ENCODE measurements at regions not wholly inside any gene's neighbourhood (a gene's known extent, or its start where the extent isn't known, plus 50 kb on each side); places are given as distances from the start of the nearest gene placed in this dataset.

DNA sequence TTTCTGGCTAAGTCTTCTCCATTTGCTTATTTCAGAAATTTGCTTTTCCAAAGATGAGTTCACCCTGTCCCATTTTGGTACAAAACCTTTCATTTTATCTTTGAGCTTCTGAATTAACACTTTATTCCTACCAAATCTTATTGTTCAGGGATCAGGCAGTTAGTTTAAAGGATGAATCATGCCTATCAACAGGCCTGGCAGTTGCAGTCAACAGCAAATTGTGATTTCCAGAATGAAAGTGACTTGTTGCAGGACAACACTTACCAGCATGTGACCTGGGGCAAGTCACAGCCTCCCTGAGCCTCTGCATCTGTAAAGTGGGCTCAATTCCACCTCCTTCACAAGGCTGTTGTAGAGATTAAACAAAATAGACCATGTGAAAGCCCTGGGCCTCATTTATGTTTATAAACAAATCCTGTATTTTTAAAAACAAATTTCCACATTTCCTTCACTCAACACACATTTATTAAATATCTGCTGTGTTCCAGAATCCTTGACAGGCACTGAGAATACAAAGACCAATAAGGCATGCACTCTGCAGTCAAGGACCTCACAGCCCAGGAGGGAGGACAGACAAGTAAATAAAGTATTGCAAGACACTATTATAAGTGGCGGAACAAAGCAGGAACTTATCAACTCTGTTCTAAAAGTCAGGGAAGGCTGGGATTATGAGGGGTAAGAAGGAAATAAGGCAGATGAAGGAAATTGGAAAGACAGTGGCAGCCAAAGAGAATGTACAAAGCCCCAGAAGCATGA, 359.1 kb upstream of the IL12A start:
- no peak for ATAC-seq

DNA sequence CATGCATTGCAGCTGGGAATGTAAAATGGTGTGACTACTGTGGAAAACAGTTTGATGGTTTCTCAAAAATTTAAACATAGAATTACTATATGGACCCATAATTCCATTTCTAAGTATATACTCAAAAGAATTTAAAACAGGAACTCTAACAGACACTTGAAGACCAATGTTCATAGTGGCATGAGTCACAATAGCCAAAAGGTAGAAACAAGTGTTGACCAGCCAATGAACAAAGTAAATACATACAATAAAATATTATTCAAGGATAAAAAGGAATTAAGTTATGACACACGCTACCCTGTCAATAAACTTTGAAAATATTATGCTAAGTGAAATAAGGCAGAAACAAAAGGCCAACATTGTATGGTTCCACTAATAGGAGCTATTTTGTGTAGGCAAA, 357.4 kb upstream of the IL12A start:
- no peak for ATAC-seq

DNA sequence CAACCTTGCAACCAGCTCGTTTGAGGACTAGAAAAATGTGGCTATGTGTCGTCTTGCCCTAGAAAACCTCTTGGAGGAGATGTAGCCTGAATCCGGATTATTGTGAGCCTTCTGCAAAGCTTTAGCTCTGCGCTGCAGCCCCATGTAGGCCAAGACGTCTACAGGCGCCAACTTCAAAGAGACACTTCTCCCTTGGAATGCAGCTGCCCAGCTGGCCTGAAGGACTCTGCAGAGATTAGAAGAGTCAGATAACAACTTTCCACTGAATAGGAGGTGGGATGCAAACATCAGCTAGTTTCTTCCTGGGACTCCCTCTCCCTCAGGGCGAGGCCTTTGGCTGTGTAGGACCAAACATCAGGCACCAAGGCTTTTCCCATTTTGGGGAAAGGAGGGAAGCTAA, 356.5 kb upstream of the IL12A start:
- ATAC-seq = no peak

DNA sequence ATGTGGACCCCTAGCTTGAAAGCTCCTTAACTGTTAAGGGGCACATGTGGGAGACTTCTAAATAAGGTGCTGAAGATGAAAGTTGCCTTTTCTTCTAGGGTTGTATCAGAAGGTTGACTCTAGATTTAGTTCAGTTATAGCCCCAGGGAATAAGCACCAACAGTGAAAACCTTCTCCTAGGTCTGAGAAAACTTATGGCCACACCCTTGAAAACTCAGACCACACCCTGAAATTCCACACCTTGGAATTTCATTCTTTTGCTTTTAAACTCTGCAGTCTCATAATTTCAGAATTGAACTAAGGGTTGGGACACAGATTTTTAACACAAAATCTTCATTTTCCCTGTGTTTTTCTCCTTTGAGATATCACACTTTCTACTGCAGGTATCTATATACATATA, 355.8 kb upstream of the IL12A start:
- ATAC-seq = no peak

DNA sequence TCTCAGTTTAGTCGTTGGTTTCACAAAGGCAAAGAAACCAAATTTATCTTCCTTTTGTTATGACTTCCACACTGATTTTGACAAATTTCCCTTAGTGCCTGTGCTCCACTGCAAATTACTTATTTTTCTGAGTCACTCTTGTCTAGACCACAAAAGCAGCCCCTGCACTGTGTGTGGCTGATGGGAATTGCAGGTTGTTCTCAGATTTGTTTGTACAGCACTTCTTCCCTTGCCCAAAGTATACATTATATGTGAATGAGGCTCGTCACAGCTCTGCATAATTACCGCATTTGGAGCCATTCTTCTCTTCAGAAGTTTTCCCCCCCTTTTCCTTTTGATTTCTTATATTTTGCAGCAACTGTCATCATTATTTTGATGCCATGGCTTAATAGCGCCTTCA, 354.2 kb upstream of the IL12A start:
- ATAC-seq = no peak

DNA sequence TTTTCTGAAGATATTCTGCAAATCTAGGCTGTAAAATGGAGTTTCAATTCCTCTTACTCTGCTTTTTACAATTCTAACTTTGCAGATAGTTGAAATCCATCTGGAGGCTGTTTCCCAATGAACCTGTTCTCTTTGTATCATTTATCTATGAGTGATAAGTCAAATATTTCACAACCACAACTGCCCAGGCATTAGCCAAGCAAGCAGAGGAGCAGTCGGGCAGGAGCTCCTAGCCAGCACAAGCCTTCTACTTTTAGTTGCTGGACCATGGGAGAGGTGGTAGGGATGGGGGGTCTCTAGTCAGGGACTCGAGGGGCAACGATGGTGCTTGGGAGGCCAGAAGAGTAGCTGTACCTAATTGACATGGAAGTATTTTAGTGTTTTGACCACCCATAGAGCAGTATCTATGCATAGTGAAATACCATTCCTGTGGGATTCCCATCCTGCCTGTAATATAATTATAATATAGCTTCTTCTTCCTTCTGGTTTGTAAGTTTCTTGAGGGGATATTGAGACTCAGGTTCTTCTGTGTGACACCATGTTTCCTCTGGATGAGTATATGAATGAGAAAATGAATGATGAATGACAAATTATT, 353.5 kb upstream of the IL12A start:
- ATAC-seq = no peak

DNA sequence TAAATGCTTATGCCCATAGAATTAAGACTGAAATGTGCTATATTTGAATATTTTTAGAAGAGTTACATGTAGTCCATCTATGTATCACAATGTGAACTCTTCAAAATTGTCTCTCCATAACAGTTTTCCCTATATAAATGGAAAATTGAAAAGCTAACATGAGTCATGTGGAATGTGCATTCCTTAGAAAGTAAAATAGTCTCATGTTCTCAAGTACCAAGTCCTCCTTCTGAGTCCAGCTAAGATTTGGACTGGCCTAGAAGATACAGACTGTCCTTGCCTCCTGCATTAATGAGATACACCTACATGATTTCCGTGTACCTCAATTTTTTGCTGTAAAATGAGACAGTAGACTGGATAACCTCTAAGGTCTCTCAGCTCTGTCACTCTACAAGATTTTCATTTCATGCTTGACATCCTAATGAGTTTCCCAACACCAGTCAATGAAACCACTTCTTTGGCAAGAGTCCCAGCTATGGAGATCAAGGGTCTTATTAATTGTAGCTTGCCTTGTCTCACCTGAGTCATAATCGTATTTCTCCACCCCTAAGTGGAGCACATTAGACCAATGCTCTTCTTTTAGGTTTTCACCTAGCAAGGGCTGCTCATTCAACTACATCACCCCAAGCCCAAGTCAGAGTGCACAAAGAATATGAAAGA, 350.6 kb upstream of the IL12A start:
- ATAC-seq = no peak

DNA sequence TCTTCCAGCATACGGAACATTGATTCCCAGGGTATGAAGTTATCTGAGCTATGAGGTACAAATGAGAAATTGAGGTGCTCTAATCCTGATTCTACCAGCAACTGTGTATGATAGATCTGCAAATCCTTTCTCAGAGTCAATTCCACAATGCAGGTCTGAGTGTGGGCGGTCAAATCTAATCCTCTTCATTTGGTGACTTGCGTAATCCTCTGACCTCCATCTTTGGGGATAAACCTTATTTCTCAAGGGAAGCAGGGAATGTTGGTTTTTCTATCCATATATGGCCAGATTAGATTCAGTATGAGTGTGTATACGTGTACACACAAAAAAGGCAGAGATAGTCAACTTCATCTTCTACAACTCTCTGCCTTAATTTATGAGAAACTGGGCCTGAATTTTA, 348.4 kb upstream of the IL12A start:
- no peak for ATAC-seq

DNA sequence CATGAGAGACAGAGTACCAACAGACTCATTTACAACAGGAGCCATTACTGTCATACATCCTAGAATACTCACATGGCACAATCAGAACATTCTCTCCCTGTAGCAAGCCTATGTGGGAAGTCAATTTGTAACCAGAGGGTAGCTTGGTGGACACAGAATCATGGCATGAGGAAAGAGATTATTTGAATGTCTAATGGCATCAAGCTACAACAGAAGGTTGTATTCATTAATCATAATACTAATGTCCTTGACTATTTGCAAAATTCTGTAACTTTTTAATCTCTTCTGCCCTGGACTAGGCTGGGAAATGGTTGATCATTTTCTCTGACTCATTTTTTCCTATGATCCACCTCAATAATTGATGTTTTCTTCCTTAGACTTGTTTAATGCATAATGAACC, 345.2 kb upstream of the IL12A start:
- no peak for ATAC-seq

DNA sequence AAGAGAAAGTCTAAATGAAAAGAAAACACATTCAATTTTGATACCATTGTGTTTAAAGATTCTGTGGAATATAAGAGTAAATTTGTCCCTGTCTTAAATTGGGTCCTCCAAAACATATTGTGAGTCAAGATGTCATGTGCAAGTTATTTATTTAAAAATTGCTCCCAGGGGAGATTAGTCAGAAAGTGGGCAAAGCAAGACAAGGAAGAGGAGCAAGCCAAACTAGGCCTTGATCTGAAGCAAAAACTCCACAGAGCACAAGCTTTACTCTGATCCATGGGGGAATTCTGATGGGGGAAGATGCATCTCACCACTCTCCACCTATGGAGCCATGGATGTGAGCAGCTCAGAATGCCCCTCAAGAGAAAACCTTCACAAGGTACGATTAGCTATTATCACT, 342.8 kb upstream of the IL12A start:
- no peak for ATAC-seq

DNA sequence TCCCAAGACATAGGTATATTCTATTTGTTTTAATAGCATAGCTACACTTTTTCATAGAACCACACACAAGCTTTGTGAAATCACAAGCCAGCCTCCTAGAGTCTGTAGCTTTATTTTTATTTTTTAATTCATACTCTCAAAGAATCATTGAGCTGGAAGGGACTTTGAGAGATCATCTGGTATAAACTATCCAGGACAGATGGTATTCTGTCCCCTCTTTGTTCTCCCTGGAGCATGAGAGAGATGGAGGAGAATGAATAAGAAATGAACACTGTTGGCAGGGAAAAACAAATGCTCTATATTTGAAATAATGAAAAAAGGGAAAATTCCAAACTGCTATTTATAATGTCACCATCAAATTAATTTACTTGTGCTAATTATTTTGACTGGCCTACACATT, 338.7 kb upstream of the IL12A start:
- no peak for ATAC-seq

DNA sequence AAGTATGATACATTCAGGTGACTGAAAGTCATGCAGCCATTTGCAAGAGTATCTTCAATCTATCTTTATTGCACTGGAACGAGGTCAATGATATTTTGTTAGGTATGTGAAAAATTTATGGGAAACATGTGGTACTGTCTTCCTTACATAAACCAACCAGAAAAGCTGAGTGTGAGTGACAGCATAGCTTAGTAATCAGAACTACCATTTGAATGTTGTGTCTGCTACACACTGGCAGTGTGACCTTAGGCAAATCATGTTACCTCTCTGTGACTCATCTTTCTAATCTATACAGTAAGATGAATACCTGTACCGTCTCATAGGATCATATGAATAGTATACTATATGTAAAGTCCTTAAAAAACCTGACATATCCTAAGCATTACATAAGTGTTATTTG, 337.9 kb upstream of the IL12A start:
- ATAC-seq = peak; percentile 36

DNA sequence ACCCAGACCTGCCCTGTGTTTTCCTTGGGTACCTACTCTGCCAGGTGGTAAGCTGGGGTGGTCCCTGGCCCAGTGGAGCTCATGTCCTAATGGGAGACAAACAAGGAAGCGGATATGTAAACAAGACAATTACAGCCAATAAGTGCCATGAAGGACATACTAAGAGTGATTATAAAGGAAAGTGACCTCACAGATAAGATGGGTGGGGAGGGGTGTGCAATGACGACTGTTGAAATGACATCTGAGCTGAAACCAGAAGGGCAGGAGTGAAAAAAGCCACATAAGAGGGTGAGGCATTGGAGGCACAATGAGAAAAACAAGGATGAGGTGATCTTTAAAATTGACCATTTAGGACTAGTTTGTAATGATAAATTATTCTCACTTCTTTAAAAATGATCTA, 336.2 kb upstream of the IL12A start:
- no peak for ATAC-seq

DNA sequence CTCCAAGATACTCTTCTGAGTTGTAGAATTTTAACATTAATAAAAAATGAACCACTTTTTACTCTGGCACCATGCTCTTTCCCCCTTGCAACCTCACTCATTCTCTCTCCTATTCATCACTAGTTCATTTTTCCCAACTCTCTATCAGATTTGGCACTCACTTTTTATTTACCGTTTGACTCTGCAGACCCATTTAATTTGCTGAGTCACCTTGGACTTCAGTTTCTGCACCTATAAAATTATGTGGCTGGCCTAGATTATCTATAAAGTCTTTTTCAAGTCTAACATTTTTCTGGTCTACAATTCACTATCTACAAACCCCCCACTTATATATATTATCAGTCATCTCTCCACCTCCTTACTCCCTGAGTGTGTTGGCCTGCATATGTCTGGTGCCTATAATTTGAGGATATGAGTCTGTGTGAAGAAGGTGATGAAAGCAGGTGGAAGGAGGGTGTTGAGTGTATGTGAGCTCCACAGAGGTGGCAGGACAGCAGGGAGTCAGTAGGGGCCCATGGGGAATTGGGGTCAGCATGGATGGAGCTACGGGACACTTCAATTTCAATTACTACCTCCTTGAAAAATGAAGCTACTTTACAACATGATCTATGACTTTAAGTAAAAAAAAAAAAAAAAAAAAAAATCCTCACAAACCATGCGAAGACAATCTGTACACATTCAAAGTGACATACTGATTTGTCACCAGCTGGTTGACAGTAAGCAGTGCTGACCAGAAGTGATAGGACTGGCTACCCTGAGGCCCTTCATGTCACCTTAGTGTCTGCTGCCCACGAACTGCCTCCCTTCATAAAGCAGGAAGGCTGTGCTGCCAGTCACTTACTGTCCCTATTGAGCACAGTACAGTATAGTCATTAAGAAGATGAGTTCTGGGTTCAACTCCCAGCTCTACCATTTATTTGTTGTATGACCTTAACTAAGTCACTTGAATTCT, 334.2 kb upstream of the IL12A start:
- no peak for ATAC-seq

DNA sequence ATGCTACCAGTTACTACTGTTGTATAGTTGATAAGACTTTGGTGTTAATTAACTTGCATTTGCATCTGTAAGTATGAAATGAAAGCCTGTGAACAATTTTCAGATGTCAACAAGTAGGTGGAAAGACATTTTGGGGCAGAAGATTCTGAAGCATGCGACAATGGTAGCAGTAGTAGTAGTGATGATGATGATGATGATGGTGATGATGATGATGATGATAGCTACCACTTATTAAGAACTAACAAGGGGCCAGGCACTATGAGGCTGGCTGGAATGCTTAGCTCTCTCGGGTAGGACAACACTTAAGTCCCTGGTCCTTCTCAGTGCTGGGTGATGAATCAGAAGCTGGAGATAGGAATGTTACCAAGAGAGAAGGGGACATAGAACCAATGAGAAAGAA, 333.4 kb upstream of the IL12A start:
- ATAC-seq = no peak

DNA sequence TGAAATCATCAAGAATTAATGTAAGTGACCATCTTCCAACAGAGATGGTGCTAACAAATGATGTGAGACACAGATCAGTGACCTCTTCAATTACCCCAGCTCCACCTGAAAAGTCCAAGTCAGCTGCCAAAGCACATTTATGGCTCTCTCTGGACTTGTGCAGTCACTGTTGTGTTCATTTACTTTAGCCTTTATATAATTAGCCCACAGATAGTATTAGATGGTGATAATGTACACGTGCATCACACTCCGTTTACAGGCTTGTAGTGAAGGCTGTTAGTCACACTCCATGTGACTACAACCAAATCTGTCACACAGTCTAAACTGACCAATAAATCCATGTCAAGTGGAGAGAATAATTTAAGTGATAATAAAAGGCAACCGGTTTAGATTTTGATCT, 331.5 kb upstream of the IL12A start:
- ATAC-seq = no peak

DNA sequence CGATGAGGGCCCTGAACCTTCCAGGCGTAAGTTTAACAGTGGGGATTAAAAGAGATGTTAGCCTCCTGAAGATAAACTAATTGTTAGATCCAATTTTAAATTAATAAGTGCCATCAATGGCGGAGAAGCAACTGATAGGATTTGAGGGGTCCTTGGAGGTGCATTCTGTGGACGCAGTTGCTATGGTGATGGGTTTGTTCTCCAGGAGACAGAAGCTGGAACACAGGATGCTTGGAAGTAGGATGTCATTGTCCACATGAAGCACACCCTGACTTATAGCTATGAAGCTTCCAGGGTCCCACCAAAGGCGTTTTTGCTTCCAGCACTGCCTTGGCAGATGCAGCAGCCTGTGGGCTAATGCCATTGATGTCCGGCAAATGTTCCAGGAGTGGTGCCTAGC, 331.0 kb upstream of the IL12A start:
- no peak for ATAC-seq

DNA sequence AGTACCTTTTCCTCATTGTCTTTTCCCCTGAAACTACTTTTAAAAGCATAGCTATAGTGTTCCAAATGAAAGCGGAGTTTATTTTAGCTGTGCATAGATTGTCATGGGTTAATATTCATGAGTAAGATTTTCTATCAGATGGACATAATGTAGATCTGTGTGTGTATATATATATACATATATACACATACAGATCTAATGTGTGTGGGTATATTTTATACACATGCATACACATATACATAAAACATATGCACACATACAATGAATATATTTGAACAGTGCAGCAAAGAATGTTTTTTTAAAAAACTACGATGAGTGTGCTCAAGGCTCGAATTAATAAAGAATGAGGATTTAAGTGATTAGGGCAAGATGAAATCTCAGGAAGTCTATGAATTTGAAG, 328.3 kb upstream of the IL12A start:
- no peak for ATAC-seq

DNA sequence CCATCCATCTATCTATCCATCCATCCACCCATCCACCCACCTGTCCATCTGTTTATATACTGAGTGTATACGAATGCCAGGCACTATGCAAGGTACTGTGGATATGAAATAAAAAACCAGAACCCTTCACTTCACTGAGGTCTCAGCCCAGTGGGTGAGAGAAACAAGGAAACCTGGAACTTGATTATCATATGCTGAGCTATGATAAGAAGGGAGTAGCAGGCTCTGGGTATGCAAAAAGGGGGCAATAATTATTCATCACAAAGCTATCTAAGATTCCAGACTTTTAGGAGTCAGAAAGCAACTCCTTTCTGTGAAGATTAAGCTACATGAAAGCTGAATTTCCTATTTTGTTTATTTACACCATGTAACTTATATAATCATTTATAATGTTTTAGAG, 327.7 kb upstream of the IL12A start:
- no peak for ATAC-seq

DNA sequence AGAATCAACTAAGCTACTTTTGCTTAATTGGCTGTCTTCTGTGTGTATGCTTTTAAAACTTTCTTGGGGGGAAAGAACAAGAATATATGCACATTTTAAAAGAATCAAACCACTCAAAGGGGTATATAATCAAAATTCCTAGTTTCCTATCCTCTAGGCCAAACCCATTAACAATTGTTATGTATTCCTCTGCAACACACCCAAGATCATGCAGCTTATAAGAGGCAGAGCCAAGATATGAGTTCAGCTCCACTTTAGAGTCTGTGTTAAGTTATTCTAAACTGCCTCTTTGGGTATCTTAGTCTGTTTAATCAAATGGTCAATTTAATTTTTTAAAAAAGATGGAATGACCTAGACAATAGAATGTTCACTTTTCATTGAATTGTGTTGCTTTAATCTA, 326.1 kb upstream of the IL12A start:
- no peak for ATAC-seq

DNA sequence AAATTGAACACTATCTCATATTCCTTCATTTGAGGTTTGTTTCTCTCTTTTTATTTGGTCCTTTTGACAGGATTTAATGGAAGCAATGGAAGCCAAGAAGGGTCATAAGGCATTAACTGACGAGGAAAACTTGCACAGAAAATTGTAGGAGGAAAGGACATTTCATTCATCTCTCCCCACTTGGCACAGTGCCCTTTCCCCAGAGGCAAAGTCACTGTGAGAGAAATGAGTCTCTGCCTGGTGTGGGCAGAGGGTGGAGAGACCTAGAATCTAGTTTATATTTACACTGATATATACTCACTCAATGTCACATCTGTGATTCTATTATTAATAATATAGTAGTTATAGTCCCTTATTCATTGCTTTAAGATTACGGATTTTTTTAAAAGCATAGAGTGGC, 324.6 kb upstream of the IL12A start:
- no peak for ATAC-seq

DNA sequence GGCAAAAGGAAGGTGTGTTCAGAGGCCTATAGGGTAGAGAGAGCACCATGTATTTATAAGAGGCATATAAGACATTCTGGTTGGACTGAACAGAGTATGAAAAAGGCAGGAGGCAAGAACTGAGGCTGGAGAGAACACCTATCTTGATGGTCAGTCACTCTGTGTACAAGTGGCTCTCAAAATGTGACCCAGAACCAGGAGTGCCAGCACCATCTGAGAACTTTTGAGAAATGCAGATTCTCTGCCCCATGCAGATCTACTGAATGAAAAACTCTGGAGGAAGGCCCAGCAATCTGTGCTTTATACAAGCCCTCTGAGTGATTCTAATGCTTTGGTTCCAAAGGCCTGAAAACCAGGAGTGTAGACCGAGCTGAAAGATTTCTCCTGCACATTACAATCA, 324.0 kb upstream of the IL12A start:
- ATAC-seq = no peak

DNA sequence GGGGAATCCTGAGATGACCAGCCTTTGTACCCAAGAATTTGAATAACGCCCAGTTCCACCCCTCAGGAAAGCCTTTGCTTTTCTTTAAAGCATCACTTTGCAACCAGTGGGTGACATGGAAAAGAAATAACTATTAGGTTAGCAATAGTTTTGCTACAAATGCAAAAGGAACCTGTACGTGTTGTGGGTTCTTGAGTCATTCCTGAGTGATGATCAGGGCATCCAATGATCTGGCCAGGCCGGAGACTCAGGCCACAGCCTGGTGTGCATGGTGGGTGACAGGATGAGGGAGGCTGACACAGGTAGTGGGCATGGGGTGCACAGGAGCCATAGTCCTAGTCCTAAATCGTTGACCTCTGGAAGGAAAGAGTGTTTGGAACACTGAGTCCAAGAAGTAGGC, 321.4 kb upstream of the IL12A start:
- no peak for ATAC-seq

All from esophagus mucosa (tissue), 1 donor.